PC-3 (cell line): ENCODE measurements at regions not wholly inside any gene's neighbourhood (a gene's known extent, or its start where the extent isn't known, plus 50 kb on each side); places are given as distances from the start of the nearest gene placed in this dataset.

Experiments
- ATAC-seq: fragments of 200-7000 bp; cut with Tn5 transposase; 2 replicates; pipeline ENCODE4 v1.9.1; 2020; ENCODE audit warnings: mild to moderate bottlenecking, moderate library complexity
- BruUV-seq: library from RNA; stranded (reverse); fragments of 400-500 nt; replicated peaks from 2 replicates; lab custom pipeline; 2021; lab: Mats Ljungman, UMichigan
- CTCF ChIA-PET: fragments of 300-600 bp; sonication (Branson Sonifier 250); formaldehyde crosslinking; loops from one replicate; lab custom pipeline; 2022; ENCODE audit warnings: antibody characterized with exemption; lab: Charles Lee
- POLR2A ChIA-PET: fragments of 300-600 bp; sonication (Branson Sonifier 250); formaldehyde crosslinking; loops from one replicate; lab custom pipeline; 2022; ENCODE audit warnings: antibody characterized with exemption; ENCODE audit not compliant: unreplicated experiment; lab: Charles Lee
- DNase-seq: peaks from one replicate; pipeline ENCODE4 v3.0.0-alpha.2; 2015
- H2AFZ ChIP-seq: fragments of 300-600 bp; sonication (generic); 2 replicates; pipeline ENCODE4 v1.6.0; 2016; ENCODE audit warnings: antibody characterized with exemption, low read length
- H3F3A ChIP-seq: fragments of 300-600 bp; sonication (generic); one replicate; pipeline ENCODE4 v1.6.0; 2017; ENCODE audit warnings: antibody characterized with exemption, low read length, control low read depth, mild to moderate bottlenecking; ENCODE audit not compliant: unreplicated experiment
- H3K27ac ChIP-seq: fragments of 300-600 bp; sonication (generic); 2 replicates; pipeline ENCODE4 v1.5.1; 2016; ENCODE audit warnings: mild to moderate bottlenecking, low read length
- H3K27me3 ChIP-seq: fragments of 300-600 bp; sonication (generic); 2 replicates; pipeline ENCODE4 v1.6.1; 2016; ENCODE audit warnings: low read length, mixed read lengths
- H3K36me3 ChIP-seq: fragments of 300-600 bp; sonication (generic); 2 replicates; pipeline ENCODE4 v1.6.1; 2016; ENCODE audit warnings: low read depth, mixed run types, low read length, mixed read lengths
- H3K4me1 ChIP-seq: fragments of 300-600 bp; sonication (generic); 2 replicates; pipeline ENCODE4 v1.5.1; 2016; ENCODE audit warnings: low read length; ENCODE audit not compliant: insufficient read depth
- H3K4me2 ChIP-seq: fragments of 300-600 bp; sonication (generic); 2 replicates; pipeline ENCODE4 v1.6.0; 2016; ENCODE audit warnings: low read length
- H3K4me3 ChIP-seq: fragments of 300-600 bp; sonication (generic); 2 replicates; pipeline ENCODE4 v1.5.1; 2016; ENCODE audit warnings: mild to moderate bottlenecking, low read length, mixed read lengths
- H3K79me2 ChIP-seq: fragments of 300-600 bp; sonication (generic); 2 replicates; pipeline ENCODE4 v1.6.1; 2017; ENCODE audit warnings: low read length, mixed read lengths
- H3K9ac ChIP-seq: fragments of 300-600 bp; sonication (generic); 2 replicates; pipeline ENCODE4 v1.6.0; 2016; ENCODE audit warnings: mild to moderate bottlenecking, low read length
- H3K9me2 ChIP-seq: fragments of 300-600 bp; sonication (generic); replicated peaks from 2 replicates; pipeline ENCODE4 v1.6.1; 2016; ENCODE audit warnings: mixed run types, low read length, mixed read lengths
- H3K9me3 ChIP-seq: fragments of 300-600 bp; sonication (generic); 2 replicates; pipeline ENCODE4 v1.6.1; 2016; ENCODE audit warnings: low read length, mixed read lengths
- H4K20me1 ChIP-seq: fragments of 300-600 bp; sonication (generic); 2 replicates; pipeline ENCODE4 v1.6.1; 2016; ENCODE audit warnings: low read length, mixed read lengths
- CTCF ChIP-seq: fragments of 300-600 bp; sonication (generic); conservative IDR thresholded peaks from 2 replicates; pipeline ENCODE4 v1.5.1; 2017; ENCODE audit warnings: antibody characterized with exemption, low read depth, mild to moderate bottlenecking, low read length
- EZH2 ChIP-seq: fragments of 300-600 bp; sonication (generic); IDR thresholded peaks from one replicate; pipeline ENCODE4 v1.6.1; 2017; ENCODE audit warnings: antibody characterized with exemption, mild to moderate bottlenecking, low read length; ENCODE audit not compliant: unreplicated experiment
- EZH2phosphoT487 ChIP-seq: fragments of 300-600 bp; sonication (generic); IDR thresholded peaks from 2 replicates; pipeline ENCODE4 v1.6.1; 2018; ENCODE audit warnings: mild to moderate bottlenecking, antibody characterized with exemption, low read length, borderline replicate concordance
- intact Hi-C: fragments of 100-400 bp; cut with micrococcal nuclease; formaldehyde crosslinking; loops from 2 replicates; pipeline ENCODE4 v1.9.0; 2023

DNA sequence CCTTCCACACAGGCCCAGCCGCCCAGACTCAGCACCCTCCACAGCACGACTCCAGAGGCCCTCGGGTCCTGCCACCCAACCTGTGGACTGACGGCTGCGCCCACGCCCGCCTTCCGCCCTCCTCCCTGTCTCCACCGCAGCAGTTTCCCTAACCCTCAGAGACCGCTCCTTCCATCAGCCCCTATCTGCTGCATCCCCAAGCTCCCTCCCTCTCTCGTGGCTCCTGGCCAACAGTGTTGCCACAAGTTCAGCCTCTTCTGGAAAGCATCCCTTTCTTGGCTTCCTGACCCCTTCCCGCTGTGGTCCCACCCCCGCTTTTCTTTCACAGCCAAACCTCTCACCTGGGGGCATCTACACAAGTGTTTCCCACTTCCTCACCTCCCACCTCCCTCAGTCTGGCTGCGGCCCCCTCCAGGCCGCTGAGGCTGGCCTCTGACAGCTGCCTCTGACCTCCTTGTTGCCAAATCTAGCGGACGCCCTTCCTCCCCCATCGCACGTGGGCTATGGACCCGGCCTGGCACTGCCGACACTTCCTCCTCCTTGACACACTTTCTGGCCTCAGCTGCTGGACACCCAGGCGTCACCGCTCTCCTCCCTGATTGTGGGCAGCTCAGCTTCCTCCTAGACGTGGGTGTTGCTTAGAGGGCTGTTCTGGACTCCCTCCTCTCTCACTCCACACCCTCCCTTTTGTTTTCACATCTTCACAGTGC is 168.8 kb upstream of the TLE3 start:
- no TSS peak for BruUV-seq
- Histone ChIP-seq H3K36me3 (no peaks in the 10 kb centered on the region), H3K79me2 (no peaks in the 10 kb centered on the region), H3K9ac (no peak overlapping the region), H3K27ac (no peak overlapping the region), H3K4me1 (peaks cover 42% of the 10 kb centered on the region), H4K20me1 (no peaks in the 10 kb centered on the region), H2AFZ (no peak overlapping the region), H3K4me2 (no peak overlapping the region), H3F3A (no peaks in the 10 kb centered on the region), H3K27me3 (no peaks in the 10 kb centered on the region), H3K9me2 (no peaks in the 10 kb centered on the region), H3K4me3 (no peak overlapping the region), H3K9me3 (no peaks in the 10 kb centered on the region)
- no peak for ATAC-seq
- TF ChIP-seq CTCF (no peak), EZH2 (no peak), EZH2phosphoT487 (no peak)
- intact Hi-C loops, result no loop called here
- POLR2A ChIA-PET, result no interaction called here
- CTCF ChIA-PET, result no interaction called here
- no peak for DNase-seq

GRCh38 chr15:70265986-70266385 is 168.3 kb upstream of the TLE3 start:
- CTCF ChIA-PET, result no interaction called here
- H3K4me1 ChIP-seq, result peaks cover 36% of the 10 kb centered on the region

More at GRCh38 chr15:70265986-70266385, 168.3 kb upstream of the TLE3 start:
- Histone ChIP-seq H3K9me2 (no peaks in the 10 kb centered on the region), H4K20me1 (no peaks in the 10 kb centered on the region), H3K4me2 (no peak overlapping the region), H2AFZ (no peak overlapping the region), H3K9ac (no peak overlapping the region), H3K27me3 (no peaks in the 10 kb centered on the region), H3F3A (no peaks in the 10 kb centered on the region), H3K4me3 (no peak overlapping the region), H3K9me3 (no peaks in the 10 kb centered on the region), H3K36me3 (no peaks in the 10 kb centered on the region), H3K79me2 (no peaks in the 10 kb centered on the region), H3K27ac (no peak overlapping the region)
- no peak for TF ChIP-seq CTCF
- TF ChIP-seq EZH2phosphoT487, result no peak
- TF ChIP-seq EZH2, result no peak
- DNase-seq, result no peak
- intact Hi-C loops, result no loop called here
- no TSS peak for BruUV-seq
- ATAC-seq, result no peak
- POLR2A ChIA-PET, result no interaction called here
